B cell (primary cell): ENCODE measurements at regions not wholly inside any gene's neighbourhood (a gene's known extent, or its start where the extent isn't known, plus 50 kb on each side); places are given as distances from the start of the nearest gene placed in this dataset.
A peak's percentile ranks its signal among the peaks of the same experiment; 100 is the strongest.

Experiments
- ATAC-seq: fragments of 200-7000 bp; cut with Tn5 transposase; one replicate; pipeline ENCODE4 v1.10.0; 2021; ENCODE audit warnings: low read depth, mild to moderate bottlenecking, moderate number of reproducible peaks, moderate library complexity
- CTCF ChIA-PET: fragments of 350-600 bp; sonication (Branson Sonifier 250); formaldehyde crosslinking; loops from one replicate; lab custom pipeline; 2021; ENCODE audit warnings: antibody characterized with exemption, inconsistent platforms; lab: Charles Lee
- POLR2A ChIA-PET: fragments of 350-600 bp; sonication (Branson Sonifier 250); formaldehyde crosslinking; loops from one replicate; lab custom pipeline; 2021; ENCODE audit warnings: antibody characterized with exemption; lab: Charles Lee
- DNase-seq: peaks from one replicate; pipeline ENCODE4 v3.0.0; 2013
- H2AFZ ChIP-seq: 2 replicates; pipeline ENCODE4 v1.6.1; 2012; ENCODE audit warnings: mild to moderate bottlenecking, low read depth, low read length; ENCODE audit not compliant: insufficient read depth, poor library complexity, severe bottlenecking
- H3K27ac ChIP-seq, 2 donors: 1 replicate in 1 of 2; 2 replicates in 1 of 2; pipeline ENCODE4 v1.5.1; 2012 to 2013; ENCODE audit warnings: low read length in 2 of 2, mild to moderate bottlenecking in 2 of 2, moderate library complexity in 1 of 2
- H3K27me3 ChIP-seq, 4 experiments: fragments of 200-600 bp in 1 of 4; sonication (generic) in 1 of 4; replicated peaks in 1 of 4; 1 replicate in 2 of 4; 2 replicates in 2 of 4; pipeline versions ENCODE4 v1.6.1 to v1.7.0; 2013 to 2016; ENCODE audit warnings: low read length in 3 of 4, mild to moderate bottlenecking in 2 of 4, mixed read lengths in 1 of 4, moderate library complexity in 1 of 4; ENCODE audit not compliant: insufficient read depth in 4 of 4, control insufficient read depth in 3 of 4; ENCODE audit errors: control extremely low read depth in 1 of 4
- H3K36me3 ChIP-seq, 2 experiments: replicated peaks in 1 of 2; 1 replicate in 1 of 2; 2 replicates in 1 of 2; pipeline versions ENCODE4 v1.6.1 to v1.7.1; 2013; ENCODE audit warnings: low read length in 1 of 2; ENCODE audit not compliant: insufficient read depth in 2 of 2, control insufficient read depth in 1 of 2; ENCODE audit errors: control extremely low read depth in 1 of 2, extremely low read depth in 1 of 2
- H3K4me1 ChIP-seq, 2 donors: fragments of 200-600 bp in 1 of 2; sonication (generic) in 1 of 2; 1 replicate in 1 of 2; 2 replicates in 1 of 2; pipeline versions ENCODE4 v1.5.1 to v1.6.1; 2013 to 2017; ENCODE audit warnings: low read length in 2 of 2; ENCODE audit not compliant: control insufficient read depth in 2 of 2, insufficient read depth in 2 of 2
- H3K4me2 ChIP-seq: replicated peaks from 2 replicates; pipeline ENCODE3; 2012; ENCODE audit warnings: mild to moderate bottlenecking, low read depth, low read length; ENCODE audit not compliant: poor library complexity, severe bottlenecking
- H3K4me3 ChIP-seq, 5 experiments: fragments of 200-600 bp in 1 of 5; sonication (generic) in 1 of 5; 1 replicate in 3 of 5; 2 replicates in 2 of 5; pipeline versions ENCODE4 v1.5.1 to v1.7.0; 2011 to 2016; ENCODE audit warnings: low read length in 4 of 5, mild to moderate bottlenecking in 4 of 5, low read depth in 2 of 5, control low read depth in 1 of 5, moderate library complexity in 1 of 5; ENCODE audit not compliant: insufficient read depth in 1 of 5; ENCODE audit errors: control extremely low read depth in 1 of 5, extremely low read depth in 1 of 5
- H3K79me2 ChIP-seq: fragments of 200-600 bp; sonication (generic); one replicate; pipeline ENCODE4 v1.6.0; 2016; ENCODE audit warnings: low read length; ENCODE audit not compliant: control insufficient read depth, insufficient read depth
- H3K9ac ChIP-seq: fragments of 200-600 bp; sonication (generic); 2 replicates; pipeline ENCODE4 v1.6.1; 2017; ENCODE audit warnings: mild to moderate bottlenecking, low read length, moderate library complexity
- H3K9me3 ChIP-seq, 3 donors: one replicate each; pipeline versions ENCODE4 v1.6.1 to v1.7.1; 2013; ENCODE audit warnings: low read length in 2 of 3; ENCODE audit not compliant: control insufficient read depth in 2 of 3, insufficient read depth in 1 of 3; ENCODE audit errors: control extremely low read depth in 1 of 3
- H4K20me1 ChIP-seq: 2 replicates; pipeline ENCODE4 v1.6.0; 2012; ENCODE audit warnings: mild to moderate bottlenecking, low read length; ENCODE audit not compliant: insufficient read depth, control insufficient read depth, poor library complexity, severe bottlenecking
- H3K27ac Mint-ChIP-seq: one replicate; pipeline ENCODE4 v1.8.0; 2021; ENCODE audit warnings: mixed read lengths
- H3K27me3 Mint-ChIP-seq: one replicate; pipeline ENCODE4 v1.8.0; 2021; ENCODE audit warnings: mixed read lengths
- H3K4me1 Mint-ChIP-seq: one replicate; pipeline ENCODE4 v1.8.0; 2021; ENCODE audit warnings: mixed read lengths
- H3K4me3 Mint-ChIP-seq: one replicate; pipeline ENCODE4 v1.8.0; 2021; ENCODE audit warnings: mixed read lengths
- H3K9me3 Mint-ChIP-seq: one replicate; pipeline ENCODE4 v1.8.0; 2022; ENCODE audit warnings: mixed read lengths; ENCODE audit not compliant: insufficient read depth
- CTCF ChIP-seq: fragments of 200-600 bp; IDR thresholded peaks from one replicate; pipeline ENCODE4 v1.8.0; 2022; ENCODE audit warnings: antibody characterized with exemption, mild to moderate bottlenecking
- EZH2 ChIP-seq: IDR thresholded peaks from 2 replicates; pipeline ENCODE4 v1.6.1; 2012; ENCODE audit warnings: borderline replicate concordance, low read depth, mild to moderate bottlenecking, moderate library complexity, low read length; ENCODE audit not compliant: insufficient read depth, poor library complexity, severe bottlenecking
- WGBS: methylation state at CpG from one replicate; pipeline ENCODE4 v1.1.5; 2013; ENCODE audit warnings: missing lambda C conversion rate; ENCODE audit not compliant: insufficient coverage; 5-methylcytosine and 5-hydroxymethylcytosine counted together
- intact Hi-C: fragments of 100-400 bp; cut with micrococcal nuclease; formaldehyde crosslinking; loops from one replicate; pipeline ENCODE4 v1.10.0; 2022

- Histone ChIP-seq H4K20me1 (no peaks in the 10 kb centered on the region), H2AFZ (peak overlapping the region; percentile 1), H3K27me3 (no peaks in the 10 kb centered on the region), H3K9ac (no peak overlapping the region), H3K79me2 (no peaks in the 10 kb centered on the region), H3K9me3 (peaks cover 0 to 5% (median 0%) of the 10 kb centered on the region in 3 donors), H3K4me1 (peaks cover 0 to 36% of the 10 kb centered on the region in 2 donors), H3K27ac (peak overlapping the region; percentile 62 to 80), H3K4me2 (peak overlapping the region; percentile 42), H3K4me3 (peak overlapping the region in 1 of 5 experiments; percentile 7), H3K36me3 (no peaks in the 10 kb centered on the region)
- peak overlapping the region; percentile 72 for H3K4me3 Mint-ChIP-seq
- ChIA-PET CTCF (no interaction called here), POLR2A (no interaction called here)
- DNase-seq (no peak), ATAC-seq (no peak)
- intact Hi-C loops: no loop called here
- no CpG with 5 or more reads among the region's 6 CpGs for WGBS
- H3K9me3 Mint-ChIP-seq: peaks cover 4% of the 10 kb centered on the region
- peak overlapping the region; percentile 74 for H3K27ac Mint-ChIP-seq
- H3K27me3 Mint-ChIP-seq: no peaks in the 10 kb centered on the region
- TF ChIP-seq CTCF: no peak
- TF ChIP-seq EZH2: no peak
- H3K4me1 Mint-ChIP-seq: peaks cover 27% of the 10 kb centered on the region
Measured at GRCh38 chr15:81596159-81596865, 222.3 kb upstream of the TMC3 start.

- peak overlapping the region; percentile 39 for H2AFZ ChIP-seq
- ChIA-PET CTCF (no interaction called here), POLR2A (no interaction called here)
- peak overlapping the region; percentile 61 to 80 for H3K27ac ChIP-seq
- intact Hi-C loops: no loop called here
- WGBS: 0% methylated on average over 1 of the region's 1 CpG
- peak overlapping the region in 1 of 5 experiments; percentile 7 for H3K4me3 ChIP-seq
- H3K4me2 ChIP-seq: peak overlapping the region; percentile 42
- H3K9me3 Mint-ChIP-seq: peaks cover 5% of the 10 kb centered on the region
- H3K36me3 ChIP-seq: no peaks in the 10 kb centered on the region
- no peak overlapping the region for H3K9ac ChIP-seq
- H4K20me1 ChIP-seq: no peaks in the 10 kb centered on the region
- H3K4me1 ChIP-seq: peaks cover 0 to 36% of the 10 kb centered on the region in 2 donors
- H3K27me3 Mint-ChIP-seq: no peaks in the 10 kb centered on the region
- H3K27me3 ChIP-seq: no peaks in the 10 kb centered on the region
- H3K27ac Mint-ChIP-seq: peak overlapping the region; percentile 74
- DNase-seq: no peak
- peaks cover 27% of the 10 kb centered on the region for H3K4me1 Mint-ChIP-seq
- H3K9me3 ChIP-seq: no peaks in the 10 kb centered on the region
- TF ChIP-seq CTCF (no peak), EZH2 (no peak)
- ATAC-seq: no peak
- H3K4me3 Mint-ChIP-seq: peak overlapping the region; percentile 72
- H3K79me2 ChIP-seq: no peaks in the 10 kb centered on the region
Measured at GRCh38 chr15:81595752-81596151, 221.7 kb upstream of the TMC3 start.
